GM23338 (cell line): ENCODE measurements at regions not wholly inside any gene's neighbourhood (a gene's known extent, or its start where the extent isn't known, plus 50 kb on each side); places are given as distances from the start of the nearest gene placed in this dataset.

Experiments used
- ATAC-seq: fragments of 200-7000 bp; cut with Tn5 transposase; 3 replicates; pipeline ENCODE4 v1.9.1; 2020
- DNase-seq: peaks from one replicate; pipeline ENCODE4 v3.0.0-alpha.2; 2015; ENCODE audit warnings: low spot score
- H2AFZ ChIP-seq: fragments of 200-600 bp; sonication (generic); 2 replicates; pipeline ENCODE4 v1.8.0; 2016; ENCODE audit warnings: antibody characterized with exemption, mild to moderate bottlenecking, moderate library complexity
- H3F3A ChIP-seq: fragments of 200-600 bp; sonication (generic); replicated peaks from 2 replicates; pipeline ENCODE4 v1.8.0; 2017; ENCODE audit warnings: antibody characterized with exemption, mixed run types, low read depth
- H3K27ac ChIP-seq: fragments of 200-600 bp; sonication (generic); 2 replicates; pipeline ENCODE4 v1.6.1; 2016; ENCODE audit warnings: low read depth
- H3K27me3 ChIP-seq: fragments of 200-600 bp; sonication (generic); 2 replicates; pipeline ENCODE4 v1.8.0; 2016; ENCODE audit warnings: mild to moderate bottlenecking, mixed run types, moderate library complexity; ENCODE audit not compliant: insufficient read depth
- H3K36me3 ChIP-seq: fragments of 200-600 bp; sonication (generic); 2 replicates; pipeline ENCODE4 v1.8.0; 2016; ENCODE audit warnings: mild to moderate bottlenecking; ENCODE audit not compliant: insufficient read depth
- H3K4me1 ChIP-seq: fragments of 200-600 bp; sonication (generic); 2 replicates; pipeline ENCODE4 v1.8.0; 2016; ENCODE audit warnings: mild to moderate bottlenecking, moderate library complexity; ENCODE audit not compliant: insufficient read depth
- H3K4me2 ChIP-seq: fragments of 200-600 bp; sonication (generic); 2 replicates; pipeline ENCODE4 v1.7.1; 2017; ENCODE audit warnings: mixed run types
- H3K4me3 ChIP-seq: fragments of 200-600 bp; sonication (generic); 2 replicates; pipeline ENCODE4 v1.6.1; 2016; ENCODE audit warnings: mixed run types
- H3K79me2 ChIP-seq: fragments of 200-600 bp; sonication (generic); replicated peaks from 2 replicates; pipeline ENCODE4 v1.8.0; 2017; ENCODE audit warnings: mild to moderate bottlenecking; ENCODE audit not compliant: insufficient read depth
- H3K9me2 ChIP-seq: fragments of 200-600 bp; sonication (generic); 2 replicates; pipeline ENCODE4 v1.8.0; 2017; ENCODE audit not compliant: insufficient read depth
- H4K20me1 ChIP-seq: fragments of 200-600 bp; sonication (generic); replicated peaks from 2 replicates; pipeline ENCODE4 v1.8.0; 2017; ENCODE audit warnings: mild to moderate bottlenecking; ENCODE audit not compliant: insufficient read depth
- H3K27ac Mint-ChIP-seq: 2 replicates; pipeline ENCODE4 v1.8.0; 2020; ENCODE audit warnings: inconsistent platforms, mild to moderate bottlenecking, moderate library complexity, mixed read lengths
- H3K27me3 Mint-ChIP-seq: 3 replicates; pipeline ENCODE4 v1.8.0; 2022; ENCODE audit warnings: low read depth, mild to moderate bottlenecking, moderate library complexity, mixed read lengths, inconsistent platforms; ENCODE audit not compliant: insufficient read depth, poor library complexity
- H3K36me3 Mint-ChIP-seq: 3 replicates; pipeline ENCODE4 v1.8.0; 2021; ENCODE audit warnings: low read depth, mild to moderate bottlenecking, inconsistent platforms, moderate library complexity, mixed read lengths
- H3K4me1 Mint-ChIP-seq: 3 replicates; pipeline ENCODE4 v1.8.0; 2020; ENCODE audit warnings: mild to moderate bottlenecking, inconsistent platforms, mixed read lengths
- H3K4me3 Mint-ChIP-seq: 3 replicates; pipeline ENCODE4 v1.8.0; 2021; ENCODE audit warnings: moderate library complexity, mild to moderate bottlenecking, inconsistent platforms, mixed read lengths
- H3K9me3 Mint-ChIP-seq: 3 replicates; pipeline ENCODE4 v1.8.0; 2020; ENCODE audit warnings: moderate library complexity, mild to moderate bottlenecking, inconsistent platforms, mixed read lengths
- CREB1 ChIP-seq: fragments of 250-450 bp; sonication (Bioruptor Pico); IDR thresholded peaks from 2 replicates; pipeline ENCODE4 v1.5.0; 2020; ENCODE audit warnings: low read depth, mild to moderate bottlenecking, moderate library complexity
- EZH2 ChIP-seq: fragments of 200-600 bp; sonication (generic); IDR thresholded peaks from one replicate; pipeline ENCODE4 v1.8.0; 2017; ENCODE audit warnings: antibody characterized with exemption, mild to moderate bottlenecking, low read depth; ENCODE audit not compliant: unreplicated experiment
- EZH2phosphoT487 ChIP-seq: fragments of 200-600 bp; sonication (generic); IDR thresholded peaks from one replicate; pipeline ENCODE4 v1.8.1; 2018; ENCODE audit warnings: antibody characterized with exemption; ENCODE audit not compliant: unreplicated experiment
- JUNB ChIP-seq: IDR thresholded peaks from one replicate; pipeline ENCODE4 v1.6.1; 2016; ENCODE audit warnings: antibody characterized with exemption; ENCODE audit not compliant: unreplicated experiment
- NANOG ChIP-seq: IDR thresholded peaks from 2 replicates; pipeline ENCODE4 v1.6.1; 2016; ENCODE audit warnings: antibody characterized with exemption, borderline replicate concordance
- POLR2AphosphoS5 ChIP-seq: IDR thresholded peaks from 2 replicates; pipeline ENCODE4 v1.6.1; 2016; ENCODE audit warnings: antibody characterized with exemption, low read depth
- ZNF114 ChIP-seq: fragments of 250-450 bp; sonication (Bioruptor Pico); IDR thresholded peaks from 2 replicates; pipeline ENCODE4 v1.5.0; 2020; ENCODE audit warnings: mild to moderate bottlenecking, moderate library complexity
- ZNF331 ChIP-seq: fragments of 250-450 bp; sonication (Bioruptor Pico); IDR thresholded peaks from 2 replicates; pipeline ENCODE4 v1.5.0; 2020; ENCODE audit warnings: low read depth, mild to moderate bottlenecking, moderate library complexity
- TF ChIP-seq, protein P1 (sequence below), 2 experiments: fragments of 200-600 bp in 1 of 2; sonication (generic) in 1 of 2; conservative IDR thresholded peaks; 2 replicates each; pipeline versions ENCODE4 v1.5.1 to v1.6.1; 2016 to 2017; ENCODE audit warnings: antibody characterized with exemption in 2 of 2, low read depth in 2 of 2, mild to moderate bottlenecking in 2 of 2, moderate library complexity in 1 of 2

DNA sequence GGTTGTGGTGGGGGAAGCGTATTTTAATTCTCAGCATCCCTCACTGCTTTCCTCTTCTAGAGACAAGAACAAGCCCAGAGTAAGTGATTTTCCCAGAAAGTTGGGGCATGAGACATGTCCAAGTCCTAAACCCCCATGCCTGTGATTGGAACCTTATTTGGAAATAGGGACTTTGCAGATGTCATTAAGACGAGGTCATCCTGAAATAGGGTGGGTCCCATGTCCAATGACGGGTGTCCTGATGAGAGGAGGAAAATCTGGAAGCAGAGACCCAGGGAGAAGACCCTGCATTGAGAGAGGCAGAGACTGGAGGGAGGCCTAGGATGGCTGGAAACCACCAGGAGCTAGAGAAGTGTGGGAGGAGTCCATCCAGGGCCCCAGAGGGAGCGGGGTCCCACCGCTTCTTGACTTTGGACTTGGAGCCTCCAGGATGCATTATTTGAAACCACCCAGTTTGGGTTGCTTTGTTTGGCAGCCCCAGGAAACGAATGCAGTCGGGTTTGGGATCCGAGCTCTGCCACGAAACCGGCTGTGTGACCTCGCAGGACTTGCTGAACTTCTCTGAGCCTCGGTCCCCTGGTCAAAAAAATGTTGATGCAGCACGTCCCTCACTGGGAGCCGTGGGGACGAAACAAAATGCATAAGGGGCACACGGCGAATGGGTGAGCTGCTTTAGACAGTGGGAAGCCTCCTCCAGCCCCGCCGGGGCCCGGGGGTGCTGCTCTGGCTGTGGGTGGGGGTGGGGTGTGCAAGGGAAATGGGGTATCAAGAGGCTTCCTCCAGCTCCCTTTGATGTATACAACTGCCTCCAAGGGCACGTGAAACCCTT lies 113.9 kb downstream of the CPZ start:
- Histone ChIP-seq H3K27me3 (no peaks in the 10 kb centered on the region), H3K4me2 (no peak overlapping the region), H3K79me2 (no peaks in the 10 kb centered on the region), H3K4me1 (no peaks in the 10 kb centered on the region), H4K20me1 (no peaks in the 10 kb centered on the region), H3K9me2 (no peaks in the 10 kb centered on the region), H2AFZ (peak overlapping the region; percentile 85; the same call in 1 of the 2 replicates), H3K4me3 (no peak overlapping the region), H3K36me3 (no peaks in the 10 kb centered on the region), H3F3A (no peaks in the 10 kb centered on the region), H3K27ac (no peak overlapping the region)
- Mint-ChIP-seq H3K9me3 (peaks cover 3% of the 10 kb centered on the region; the same call in 1 of the 3 replicates), H3K27me3 (peaks cover 20% of the 10 kb centered on the region), H3K36me3 (no peaks in the 10 kb centered on the region; the same call in 2 of the 3 replicates), H3K27ac (no peak overlapping the region), H3K4me1 (peaks cover 6% of the 10 kb centered on the region; the same call in 2 of the 3 replicates), H3K4me3 (no peak overlapping the region)
- TF ChIP-seq, protein P1, sequence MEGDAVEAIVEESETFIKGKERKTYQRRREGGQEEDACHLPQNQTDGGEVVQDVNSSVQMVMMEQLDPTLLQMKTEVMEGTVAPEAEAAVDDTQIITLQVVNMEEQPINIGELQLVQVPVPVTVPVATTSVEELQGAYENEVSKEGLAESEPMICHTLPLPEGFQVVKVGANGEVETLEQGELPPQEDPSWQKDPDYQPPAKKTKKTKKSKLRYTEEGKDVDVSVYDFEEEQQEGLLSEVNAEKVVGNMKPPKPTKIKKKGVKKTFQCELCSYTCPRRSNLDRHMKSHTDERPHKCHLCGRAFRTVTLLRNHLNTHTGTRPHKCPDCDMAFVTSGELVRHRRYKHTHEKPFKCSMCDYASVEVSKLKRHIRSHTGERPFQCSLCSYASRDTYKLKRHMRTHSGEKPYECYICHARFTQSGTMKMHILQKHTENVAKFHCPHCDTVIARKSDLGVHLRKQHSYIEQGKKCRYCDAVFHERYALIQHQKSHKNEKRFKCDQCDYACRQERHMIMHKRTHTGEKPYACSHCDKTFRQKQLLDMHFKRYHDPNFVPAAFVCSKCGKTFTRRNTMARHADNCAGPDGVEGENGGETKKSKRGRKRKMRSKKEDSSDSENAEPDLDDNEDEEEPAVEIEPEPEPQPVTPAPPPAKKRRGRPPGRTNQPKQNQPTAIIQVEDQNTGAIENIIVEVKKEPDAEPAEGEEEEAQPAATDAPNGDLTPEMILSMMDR (conservative IDR thresholded peaks at IDR 0.05; ENCODE audit: low read depth in 2 of 2) = no peak
- TF ChIP-seq EZH2 (no peak), JUNB (no peak), ZNF331 (CRISPR knock-in tag) (no peak)
- ATAC-seq = no peak
- DNase-seq = no peak

DNA sequence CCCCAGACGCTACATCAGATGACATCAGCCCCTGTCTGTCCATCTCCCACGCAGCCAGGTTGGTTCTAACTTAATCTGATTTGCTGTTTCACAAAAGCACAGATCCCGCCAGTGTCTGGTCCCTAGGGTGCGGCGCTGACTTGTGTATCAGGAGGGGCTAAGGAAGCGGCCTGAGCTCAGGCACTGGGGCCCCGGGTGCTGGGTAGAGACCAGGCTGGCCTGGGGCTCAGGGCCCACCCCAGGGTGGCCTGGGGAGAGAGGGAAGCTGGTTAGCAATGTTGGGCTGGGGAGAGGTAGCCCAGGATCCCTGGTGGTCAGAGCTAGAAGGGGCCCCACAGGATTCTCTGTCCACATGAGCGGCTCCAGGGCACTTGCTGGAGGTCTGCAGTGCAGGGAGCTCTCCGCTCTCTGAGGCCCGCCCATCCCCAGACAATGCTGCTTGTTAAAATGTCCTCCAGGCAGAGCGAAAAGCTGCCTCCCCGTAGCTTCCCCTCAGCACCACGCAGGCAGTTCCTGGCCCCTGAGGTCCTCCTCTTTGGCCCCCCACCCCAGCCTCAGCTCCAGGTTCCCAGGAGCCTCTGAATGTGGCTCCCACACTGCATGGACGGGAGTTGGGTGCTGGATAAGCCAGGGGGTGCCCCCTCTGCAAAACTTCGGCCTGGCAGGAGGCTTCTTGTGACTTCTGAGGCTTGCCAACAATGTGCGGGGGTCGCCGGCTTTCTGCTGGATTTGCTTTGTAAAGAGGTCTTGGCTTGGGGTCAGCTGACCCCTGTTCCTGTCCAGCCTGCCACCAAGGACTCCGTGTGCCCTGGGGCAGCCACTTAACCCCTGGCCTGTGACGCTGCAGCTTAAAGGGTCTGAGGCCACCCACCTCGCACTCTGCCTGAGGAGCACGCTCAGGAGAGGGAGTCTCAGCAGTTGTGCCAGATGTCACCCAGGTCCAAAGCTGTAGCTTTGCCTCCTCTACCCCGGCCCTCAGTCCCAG lies 112.9 kb downstream of the CPZ start:
- no peaks in the 10 kb centered on the region for H3K4me1 ChIP-seq
- Mint-ChIP-seq H3K9me3 (no peaks in the 10 kb centered on the region; the same call in 2 of the 3 replicates), H3K27me3 (peaks cover 17% of the 10 kb centered on the region), H3K4me3 (no peak overlapping the region), H3K27ac (no peak overlapping the region), H3K4me1 (peaks cover 9% of the 10 kb centered on the region), H3K36me3 (no peaks in the 10 kb centered on the region)
- H3K27me3 ChIP-seq = no peaks in the 10 kb centered on the region
- no peak overlapping the region for H3K4me3 ChIP-seq
- DNase-seq = no peak
- H3K9me2 ChIP-seq = no peaks in the 10 kb centered on the region
- H3K36me3 ChIP-seq = no peaks in the 10 kb centered on the region
- no peaks in the 10 kb centered on the region for H3F3A ChIP-seq
- H3K27ac ChIP-seq = no peak overlapping the region
- no peaks in the 10 kb centered on the region for H4K20me1 ChIP-seq
- peak overlapping the region; percentile 85 for H2AFZ ChIP-seq
- ATAC-seq = peak; percentile 62
- no peaks in the 10 kb centered on the region for H3K79me2 ChIP-seq
- no peak overlapping the region for H3K4me2 ChIP-seq
- TF ChIP-seq POLR2AphosphoS5 (no peak), ZNF114 (CRISPR knock-in tag) (no peak), NANOG (no peak), JUNB (no peak), CREB1 (CRISPR knock-in tag) (no peak), ZNF331 (CRISPR knock-in tag) (no peak), EZH2phosphoT487 (no peak)
- TF ChIP-seq, protein P1 (conservative IDR thresholded peaks at IDR 0.05; ENCODE audit: low read depth in 2 of 2) = no peak
